Activated naive CD4-positive, alpha-beta T cell treated with anti-CD3 and anti-CD28 coated beads, Interleukin-2, amount 50 U/mL, for 16 hours (primary cell): ENCODE measurements at regions not wholly inside any gene's neighbourhood (a gene's known extent, or its start where the extent isn't known, plus 50 kb on each side); places are given as distances from the start of the nearest gene placed in this dataset.

ENCODE experiments used
- DNase-seq: peaks from one replicate; pipeline ENCODE4 v3.0.0-alpha.2; 2020

GRCh38 chr5:86786955-86787354 is 169.2 kb downstream of the COX7C start:
- no peak for DNase-seq

GRCh38 chr5:86795659-86796058 is 177.9 kb downstream of the COX7C start:
- DNase-seq, result no peak

- no peak for DNase-seq
Measured at GRCh38 chr5:86797677-86798076, 179.9 kb downstream of the COX7C start.

- DNase-seq, result no peak
Measured at GRCh38 chr5:86806206-86806605, 188.5 kb downstream of the COX7C start.

GRCh38 chr5:86807046-86808031 is 189.6 kb downstream of the COX7C start:
- no peak for DNase-seq

DNA sequence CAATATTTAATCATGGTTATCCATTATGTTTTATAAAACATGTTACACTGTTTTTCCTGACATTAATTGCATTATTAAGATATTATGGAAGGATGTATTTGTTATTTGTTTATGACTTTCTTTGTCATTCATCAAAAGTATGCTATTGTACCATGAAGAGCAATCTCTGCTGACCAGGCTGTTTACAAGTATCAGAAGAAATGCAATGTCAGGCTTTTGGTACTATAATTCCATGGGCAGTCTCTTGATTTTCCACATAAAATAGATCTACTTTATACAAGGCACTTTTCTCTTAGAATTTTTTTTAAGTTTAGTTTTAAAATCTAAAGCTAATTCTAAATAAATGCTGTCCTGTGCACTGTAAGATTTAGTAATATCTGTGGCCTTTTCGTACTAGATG is 196.6 kb downstream of the COX7C start:
- no peak for DNase-seq

- no peak for DNase-seq
Measured at GRCh38 chr5:86814907-86815306, 197.2 kb downstream of the COX7C start.

DNA sequence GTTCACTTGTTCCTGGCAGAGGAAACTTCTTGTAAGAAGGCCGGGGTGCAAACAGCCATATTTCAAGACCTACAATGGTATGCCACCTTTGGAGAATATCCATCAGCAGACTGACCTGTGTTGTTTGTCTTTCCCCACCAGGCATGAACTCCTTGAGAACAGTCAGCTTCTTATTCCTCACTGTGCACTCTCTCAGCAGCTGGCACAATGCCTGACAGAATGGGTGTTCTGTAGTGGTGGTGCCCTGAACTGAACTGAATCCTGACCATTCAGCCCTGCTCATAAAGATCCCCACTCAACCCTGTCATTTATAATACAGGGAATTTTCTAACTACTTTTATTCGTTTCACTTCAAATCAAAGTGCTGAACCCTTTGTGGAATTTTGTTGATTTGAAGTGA is 206.9 kb downstream of the COX7C start:
- DNase-seq, result no peak

DNA sequence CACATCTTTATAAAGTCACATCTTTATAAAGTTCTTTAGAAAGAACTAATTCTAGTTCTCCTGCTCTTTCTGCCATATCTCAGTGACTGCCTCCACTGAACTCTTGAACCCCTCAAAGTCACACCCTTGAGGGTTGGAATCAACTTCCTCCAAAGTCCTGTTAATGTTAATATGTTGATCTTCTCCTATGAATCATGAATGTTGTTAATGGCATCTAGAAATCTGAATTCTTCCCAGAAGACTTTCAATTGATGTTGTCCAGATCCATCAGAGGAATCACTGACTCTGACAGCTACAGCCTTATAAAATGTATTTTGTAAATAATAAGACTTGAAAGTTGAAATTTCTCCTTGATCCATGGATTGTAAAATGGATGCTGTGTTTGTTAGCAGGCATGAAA is 213.4 kb downstream of the COX7C start:
- DNase-seq, result no peak

GRCh38 chr5:86833868-86834267 is 216.1 kb downstream of the COX7C start:
- no peak for DNase-seq

DNA sequence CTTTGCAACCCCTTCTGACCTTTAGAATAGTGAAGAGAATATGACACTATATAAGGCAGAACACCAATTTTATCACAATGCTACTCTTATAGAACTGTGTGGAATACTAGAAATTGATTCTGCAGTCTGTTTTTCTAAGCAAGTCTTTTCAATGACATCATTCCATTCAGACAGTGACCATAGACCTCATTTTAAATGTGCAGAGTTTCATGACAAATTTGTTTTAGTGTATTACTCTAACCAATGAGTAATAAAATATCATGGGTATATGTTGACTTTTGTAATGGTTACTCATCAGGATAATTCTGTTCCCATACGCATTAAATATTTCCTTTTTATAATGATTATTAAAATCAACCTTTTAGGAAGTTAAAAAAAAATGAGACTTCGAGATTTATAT is 219.9 kb downstream of the COX7C start:
- DNase-seq, result no peak

GRCh38 chr5:86838083-86838482 is 220.3 kb downstream of the COX7C start:
- no peak for DNase-seq

DNA sequence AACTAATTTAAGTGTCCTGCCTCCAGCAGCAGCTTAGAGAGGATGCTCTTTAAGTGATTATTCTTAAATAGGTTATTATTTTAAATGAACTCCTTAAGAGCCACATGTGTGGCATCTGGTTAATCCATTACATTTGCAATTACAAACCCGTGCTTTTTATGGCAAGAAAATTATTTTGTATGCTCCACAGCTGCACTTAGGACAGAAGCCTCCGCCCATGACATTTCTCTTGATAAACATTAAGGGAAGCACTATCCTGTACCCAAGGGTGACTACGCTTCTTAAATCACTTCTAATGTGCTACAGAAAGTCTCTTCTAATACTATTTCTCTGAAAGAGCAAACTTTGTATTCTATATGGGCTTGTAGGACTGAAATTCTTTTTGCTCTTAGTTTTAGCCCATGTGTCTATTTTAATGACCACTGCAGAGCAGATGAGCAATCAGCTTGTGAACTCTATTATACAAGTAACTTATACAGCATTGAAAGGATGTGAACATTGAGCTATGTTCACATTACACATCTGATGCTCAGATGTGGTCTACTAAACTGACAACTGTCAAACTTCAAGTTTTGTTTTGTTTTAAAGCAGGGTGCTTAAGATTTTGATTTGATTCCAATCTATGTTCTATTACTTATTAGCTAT is 223.4 kb downstream of the COX7C start:
- DNase-seq, result no peak

GRCh38 chr5:86858442-86858841 is 240.7 kb downstream of the COX7C start:
- no peak for DNase-seq

DNA sequence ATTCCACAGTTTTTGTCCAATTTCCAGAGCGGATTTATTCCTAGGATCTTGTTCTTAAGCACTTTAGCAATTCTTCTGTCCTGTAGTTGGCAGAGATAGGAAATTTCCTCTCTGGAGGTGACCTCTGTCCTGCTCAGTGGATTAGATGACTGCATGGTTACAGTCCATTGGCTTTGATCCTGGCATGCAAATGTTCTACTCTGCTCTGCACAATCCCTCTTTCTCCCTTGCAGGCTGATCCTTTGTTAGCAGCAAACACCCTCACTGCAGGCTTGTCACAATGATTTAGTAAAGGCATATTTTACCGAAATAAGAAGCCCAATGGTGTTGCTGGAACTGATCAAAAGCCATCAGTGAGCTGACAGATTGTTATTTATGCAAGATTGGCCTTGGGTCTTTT is 243.8 kb downstream of the COX7C start:
- DNase-seq, result no peak

DNA sequence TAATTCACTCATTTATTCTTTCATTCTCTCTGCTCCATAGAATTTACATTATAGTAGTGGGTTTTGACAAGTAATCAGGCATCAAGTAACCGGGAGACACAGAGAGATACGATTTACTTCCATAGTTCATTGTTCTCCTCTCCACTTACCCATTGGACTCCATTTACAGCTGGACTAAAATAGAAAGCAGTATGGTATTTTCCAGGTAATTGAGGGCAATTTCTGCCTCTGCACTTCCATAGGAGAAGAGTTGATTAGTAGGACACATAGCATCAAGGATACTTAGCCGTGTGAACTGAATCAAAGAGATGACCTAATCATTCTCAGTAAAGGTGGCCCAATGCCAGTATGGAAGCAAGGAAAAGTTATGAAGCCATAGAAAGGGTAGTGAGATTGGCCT is 244.4 kb downstream of the COX7C start:
- DNase-seq, result no peak

DNA sequence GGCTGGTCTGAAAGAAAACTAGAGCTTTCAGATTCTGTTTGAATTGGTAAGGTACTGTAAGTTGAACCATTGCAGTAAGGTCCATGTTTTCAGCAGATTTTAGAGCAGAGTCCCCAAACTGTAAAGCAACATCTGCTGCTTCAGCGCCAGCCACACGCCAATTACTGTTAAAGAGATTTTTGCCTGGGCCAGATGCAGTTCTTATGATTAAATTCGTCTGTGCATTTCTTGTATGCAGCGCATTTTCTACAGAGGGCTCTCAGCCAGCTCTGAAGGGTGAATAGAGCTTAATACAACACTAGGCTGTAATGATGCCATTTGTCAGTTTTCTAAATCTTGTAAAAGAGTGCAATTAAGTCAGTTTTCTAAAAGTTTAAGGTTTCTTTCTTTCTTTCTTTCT is 246.3 kb downstream of the COX7C start:
- no peak for DNase-seq

DNA sequence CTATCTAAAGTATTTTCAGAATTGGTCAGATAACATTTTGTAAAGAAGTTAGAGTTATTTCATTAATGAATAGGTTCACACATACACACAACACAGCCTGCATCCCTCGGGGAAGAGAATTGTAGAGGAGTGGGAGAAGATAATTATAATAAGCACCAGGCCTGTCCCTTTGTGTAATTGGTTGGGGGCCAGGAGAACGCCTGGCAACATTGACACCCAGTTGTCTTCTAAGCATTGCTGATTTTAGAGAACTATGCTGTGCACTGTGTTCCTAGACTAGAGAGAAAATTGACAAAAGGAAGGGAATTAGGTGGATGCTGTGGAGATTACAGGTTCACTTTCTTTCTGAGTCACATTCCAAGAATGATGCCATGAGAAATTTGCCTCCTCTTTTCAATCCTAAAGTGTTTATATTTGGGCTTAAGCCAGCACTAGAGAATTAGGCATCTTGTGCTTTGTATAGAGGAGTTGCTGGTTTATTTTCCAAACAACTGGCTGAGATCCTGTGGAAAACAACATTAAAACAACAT is 247.6 kb downstream of the COX7C start:
- DNase-seq, result no peak

DNA sequence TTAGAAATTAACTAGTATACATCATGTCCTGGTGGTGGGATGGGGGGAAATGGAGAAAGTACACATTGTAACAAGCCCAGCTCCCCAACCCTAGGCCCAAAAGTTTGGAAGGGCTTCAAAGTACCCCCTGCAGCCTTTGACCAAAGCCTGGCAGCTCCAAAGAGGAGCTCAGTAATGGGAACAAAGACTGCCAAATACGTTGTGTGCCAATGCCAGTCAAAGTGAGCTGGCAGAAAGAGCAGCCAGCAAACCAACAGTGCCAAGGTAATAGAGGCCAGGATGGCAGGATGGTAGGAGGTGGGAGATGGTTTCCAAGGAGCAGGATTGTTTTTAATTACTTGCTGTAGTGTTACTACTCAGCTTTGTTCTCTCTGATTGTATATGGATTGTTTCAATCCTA is 248.3 kb downstream of the COX7C start:
- DNase-seq, result no peak

GRCh38 chr5:86869268-86869667 is 251.5 kb downstream of the COX7C start:
- no peak for DNase-seq

- DNase-seq, result no peak
Measured at GRCh38 chr5:86875539-86875938, 257.8 kb downstream of the COX7C start.

DNA sequence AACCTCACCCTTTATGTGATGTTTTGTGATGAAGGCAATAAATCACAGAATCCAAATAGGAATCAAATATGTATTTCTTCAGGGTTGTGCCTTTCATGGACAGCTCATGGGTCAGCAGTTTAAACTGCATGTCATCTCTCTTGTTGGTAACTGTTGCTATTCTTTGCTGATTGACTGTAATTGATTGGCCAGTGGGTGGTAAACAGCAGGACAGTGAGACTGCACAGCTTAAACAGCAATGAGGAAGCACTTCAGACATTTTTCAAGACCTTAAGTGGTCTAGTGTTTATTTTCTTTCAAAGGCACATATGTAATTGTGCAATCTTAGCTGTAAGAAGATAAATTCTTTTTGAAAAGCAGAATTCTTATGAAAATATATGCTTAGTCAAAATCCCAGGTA is 260.5 kb downstream of the COX7C start:
- DNase-seq, result no peak

DNA sequence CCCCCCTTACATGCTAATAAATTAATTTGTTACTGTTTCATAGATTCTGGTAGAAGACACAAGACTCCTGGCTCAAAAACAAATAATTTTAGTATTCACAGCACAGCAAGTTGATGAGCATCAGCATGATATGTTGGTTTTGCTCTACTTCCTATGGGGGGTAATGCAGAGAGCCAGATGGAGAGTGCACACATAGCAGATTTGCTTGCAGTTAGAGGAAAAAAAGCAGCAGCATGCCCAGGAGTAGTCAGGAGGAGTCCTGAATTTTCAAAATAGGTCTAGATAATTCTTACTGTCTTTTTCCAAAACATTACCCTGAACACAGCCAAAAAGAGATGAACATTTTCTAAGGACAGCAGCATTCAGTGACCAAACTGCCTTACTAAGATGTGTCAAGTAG is 261.3 kb downstream of the COX7C start:
- no peak for DNase-seq

DNA sequence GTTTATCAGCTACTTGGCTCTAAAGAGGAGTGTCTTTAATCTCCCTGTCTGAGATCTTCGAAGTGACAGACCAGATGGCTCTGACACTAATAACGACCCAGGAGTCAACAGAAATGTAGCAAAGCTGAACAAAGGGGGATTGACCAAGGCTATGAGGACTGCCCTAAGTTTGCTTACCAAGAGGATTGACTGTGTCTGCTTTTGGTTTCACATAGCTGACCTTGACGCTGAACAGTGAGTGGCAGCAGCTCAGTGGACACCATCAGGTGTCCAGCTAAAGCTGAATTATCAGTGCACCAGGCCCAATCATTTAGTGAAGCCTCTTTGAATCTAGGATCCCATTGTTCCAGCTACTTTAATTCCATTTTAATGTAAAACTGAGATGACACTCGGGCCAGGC is 262.6 kb downstream of the COX7C start:
- no peak for DNase-seq
